H1 (cell line): ENCODE measurements at regions not wholly inside any gene's neighbourhood (a gene's known extent, or its start where the extent isn't known, plus 50 kb on each side); places are given as distances from the start of the nearest gene placed in this dataset.

Source experiments
- CTCF ChIA-PET: fragments of 300-600 bp; sonication (Branson Sonifier 250); formaldehyde crosslinking; loops from one replicate; lab custom pipeline; 2021; ENCODE audit not compliant: partially characterized antibody; lab: Charles Lee
- POLR2A ChIA-PET: fragments of 300-600 bp; sonication (Branson Sonifier 250); formaldehyde crosslinking; loops from one replicate; lab custom pipeline; 2021; ENCODE audit warnings: inconsistent platforms; ENCODE audit not compliant: partially characterized antibody; lab: Charles Lee
- DNase-seq, 2 experiments: peaks; one replicate each; pipeline versions ENCODE4 v3.0.0 to v3.0.0-alpha.2; 2010 to 2022; ENCODE audit warnings: low spot score in 2 of 2, low read depth in 1 of 2, mixed read lengths in 1 of 2
- FAIRE-seq: peaks from 2 replicates; lab custom pipeline; 2011; peaks lifted over from hg19 to GRCh38; lab: Jason Lieb, UNC
- H2AFZ ChIP-seq: 2 replicates; pipeline ENCODE4 v1.8.1; 2012; ENCODE audit warnings: low read length, inconsistent platforms
- H2AK5ac ChIP-seq: 2 replicates; pipeline ENCODE4 v1.6.1; 2013; ENCODE audit warnings: low read depth, low read length
- H2BK120ac ChIP-seq: replicated peaks from 2 replicates; pipeline ENCODE3; 2013; ENCODE audit warnings: low read depth, low read length, inconsistent platforms
- H2BK12ac ChIP-seq: 2 replicates; pipeline ENCODE4 v1.6.1; 2013; ENCODE audit warnings: low read depth, low read length
- H2BK15ac ChIP-seq: 2 replicates; pipeline ENCODE4 v1.6.1; 2013; ENCODE audit warnings: low read length
- H2BK20ac ChIP-seq: 2 replicates; pipeline ENCODE4 v1.6.1; 2013; ENCODE audit warnings: low read length
- H2BK5ac ChIP-seq: 2 replicates; pipeline ENCODE4 v1.6.1; 2013; ENCODE audit warnings: low read depth, low read length
- H3K14ac ChIP-seq: 2 replicates; pipeline ENCODE4 v1.6.1; 2013; ENCODE audit warnings: inconsistent platforms; ENCODE audit not compliant: insufficient read length
- H3K18ac ChIP-seq: 2 replicates; pipeline ENCODE4 v1.6.1; 2013; ENCODE audit warnings: low read length; ENCODE audit errors: extremely low read depth
- H3K23ac ChIP-seq: 2 replicates; pipeline ENCODE4 v1.6.1; 2013; ENCODE audit warnings: inconsistent platforms; ENCODE audit not compliant: insufficient read length
- H3K23me2 ChIP-seq: 2 replicates; pipeline ENCODE4 v1.6.1; 2013; ENCODE audit warnings: low read depth, low read length
- H3K27ac ChIP-seq: 2 replicates; pipeline ENCODE4 v1.6.1; 2011; ENCODE audit warnings: low read depth, low read length, inconsistent platforms
- H3K27me3 ChIP-seq, 4 experiments: replicated peaks in 1 of 4; 1 replicate in 1 of 4; 2 replicates in 3 of 4; pipeline versions ENCODE4 v1.6.1 to v1.8.1; 2011 to 2013; ENCODE audit warnings: low read length in 3 of 4, mild to moderate bottlenecking in 3 of 4, inconsistent platforms in 2 of 4, mixed read lengths in 2 of 4, moderate library complexity in 1 of 4; ENCODE audit not compliant: control insufficient read depth in 3 of 4, insufficient read depth in 3 of 4; ENCODE audit errors: extremely low read depth in 1 of 4
- H3K36me3 ChIP-seq, 4 experiments: 2 replicates each; pipeline versions ENCODE4 v1.6.1 to v1.8.1; 2011 to 2013; ENCODE audit warnings: mild to moderate bottlenecking in 4 of 4, low read length in 3 of 4, moderate library complexity in 2 of 4, control low read depth in 1 of 4, inconsistent platforms in 1 of 4; ENCODE audit not compliant: insufficient read depth in 4 of 4, control insufficient read depth in 2 of 4
- H3K4ac ChIP-seq: replicated peaks from 2 replicates; pipeline ENCODE3; 2013; ENCODE audit warnings: low read length, low read depth, mixed read lengths, inconsistent platforms; ENCODE audit not compliant: insufficient read length
- H3K4me1 ChIP-seq, 4 experiments: replicated peaks in 1 of 4; 1 replicate in 1 of 4; 2 replicates in 3 of 4; pipeline versions ENCODE4 v1.6.1 to v1.8.1; 2011 to 2013; ENCODE audit warnings: low read length in 3 of 4, inconsistent platforms in 2 of 4, mixed read lengths in 1 of 4; ENCODE audit not compliant: insufficient read depth in 4 of 4, control insufficient read depth in 3 of 4
- H3K4me2 ChIP-seq, 2 experiments: 2 replicates each; pipeline versions ENCODE4 v1.6.1 to v1.8.1; 2011 to 2013; ENCODE audit warnings: low read depth in 2 of 2, low read length in 2 of 2, control low read depth in 1 of 2, inconsistent platforms in 1 of 2, mild to moderate bottlenecking in 1 of 2; ENCODE audit not compliant: insufficient read depth in 1 of 2
- H3K4me3 ChIP-seq, 4 experiments: fragments of 200-600, 300-600 bp in 1 of 4; sonication (generic), shearing (Covaris generic), sonication (Bioruptor Twin) in 1 of 4; 2 replicates each; pipeline versions ENCODE4 v1.5.1 to v1.8.1; 2011 to 2016; ENCODE audit warnings: low read length in 4 of 4, low read depth in 3 of 4, control low read depth in 2 of 4, inconsistent platforms in 2 of 4, mild to moderate bottlenecking in 2 of 4, mixed read lengths in 1 of 4, moderate library complexity in 1 of 4; ENCODE audit not compliant: insufficient read depth in 2 of 4; ENCODE audit errors: extremely low read depth in 1 of 4
- H3K56ac ChIP-seq: replicated peaks from 2 replicates; pipeline ENCODE3; 2013; ENCODE audit warnings: low read depth, mild to moderate bottlenecking, mixed read lengths, low read length, inconsistent platforms; ENCODE audit not compliant: insufficient read length
- H3K79me1 ChIP-seq: 2 replicates; pipeline ENCODE4 v1.6.1; 2013; ENCODE audit warnings: low read depth, low read length, control low read depth
- H3K79me2 ChIP-seq, 2 experiments: 2 replicates each; pipeline versions ENCODE4 v1.6.1 to v1.8.1; 2012 to 2013; ENCODE audit warnings: low read length in 2 of 2, mild to moderate bottlenecking in 2 of 2, inconsistent platforms in 1 of 2; ENCODE audit not compliant: insufficient read depth in 2 of 2, control insufficient read depth in 1 of 2
- H3K9ac ChIP-seq, 4 experiments: replicated peaks in 1 of 4; 1 replicate in 1 of 4; 2 replicates in 3 of 4; pipeline versions ENCODE4 v1.6.1 to v1.8.1; 2011 to 2013; ENCODE audit warnings: low read depth in 3 of 4, low read length in 3 of 4, control low read depth in 2 of 4, mild to moderate bottlenecking in 2 of 4, moderate library complexity in 2 of 4, inconsistent platforms in 1 of 4; ENCODE audit errors: extremely low read depth in 1 of 4
- H3K9me3 ChIP-seq, 2 experiments: 2 replicates each; pipeline versions ENCODE4 v1.6.1 to v1.8.1; 2012 to 2013; ENCODE audit warnings: mild to moderate bottlenecking in 2 of 2, moderate library complexity in 2 of 2, control low read depth in 1 of 2, inconsistent platforms in 1 of 2, low read depth in 1 of 2, low read length in 1 of 2, mixed read lengths in 1 of 2; ENCODE audit not compliant: insufficient read depth in 2 of 2
- H4K20me1 ChIP-seq, 2 experiments: replicated peaks in 1 of 2; 2 replicates each; pipeline versions ENCODE3 to v1.8.1; 2011 to 2013; ENCODE audit warnings: inconsistent platforms in 2 of 2, low read length in 2 of 2, mild to moderate bottlenecking in 1 of 2; ENCODE audit not compliant: insufficient read depth in 2 of 2, control insufficient read depth in 1 of 2
- H4K5ac ChIP-seq: 2 replicates; pipeline ENCODE4 v1.6.1; 2013; ENCODE audit warnings: low read length, low read depth, mixed read lengths, inconsistent platforms; ENCODE audit not compliant: insufficient read length
- H4K8ac ChIP-seq: 2 replicates; pipeline ENCODE4 v1.8.0; 2013; ENCODE audit warnings: mild to moderate bottlenecking, moderate library complexity, low read length, inconsistent platforms; ENCODE audit not compliant: insufficient read depth; ENCODE audit errors: extremely low read depth
- H4K91ac ChIP-seq: replicated peaks from 2 replicates; pipeline ENCODE3; 2013; ENCODE audit warnings: low read length, mixed read lengths, inconsistent platforms; ENCODE audit not compliant: insufficient read length
- ASH2L ChIP-seq: fragments of 200-600, 300-600 bp; sonication (generic); IDR thresholded peaks from one replicate; pipeline ENCODE4 v1.7.1; 2017; ENCODE audit warnings: low read length
- CBX8 ChIP-seq: fragments of 300-800, 300-1000 bp; sonication (generic); IDR thresholded peaks from 2 replicates; pipeline ENCODE4 v1.7.1; 2016; ENCODE audit warnings: low read depth, low read length, borderline replicate concordance
- CTBP2 ChIP-seq: IDR thresholded peaks from 2 replicates; pipeline ENCODE4 v1.7.0; 2011; ENCODE audit warnings: borderline replicate concordance, mild to moderate bottlenecking, moderate library complexity, mixed read lengths, low read length; ENCODE audit not compliant: insufficient read depth, insufficient read length
- GABPA ChIP-seq: IDR thresholded peaks from 2 replicates; pipeline ENCODE4 v1.6.1; 2011; ENCODE audit warnings: mild to moderate bottlenecking, low read length, moderate library complexity, borderline replicate concordance; ENCODE audit not compliant: insufficient read depth
- POLR2AphosphoS5 ChIP-seq: IDR thresholded peaks from 2 replicates; pipeline ENCODE4 v1.6.1; 2011; ENCODE audit warnings: low read depth, low read length
- RAD21 ChIP-seq, 2 experiments: IDR thresholded peaks in 1 of 2; conservative IDR thresholded peaks in 1 of 2; 2 replicates each; pipeline ENCODE4 v1.6.1; 2011; ENCODE audit warnings: low read depth in 2 of 2, low read length in 2 of 2, improper control_type of control experiment in 1 of 2, inconsistent platforms in 1 of 2, mild to moderate bottlenecking in 1 of 2, moderate library complexity in 1 of 2
- SIX5 ChIP-seq: IDR thresholded peaks from 2 replicates; pipeline ENCODE4 v1.6.1; 2011; ENCODE audit warnings: mild to moderate bottlenecking, low read depth, low read length
- SP1 ChIP-seq: IDR thresholded peaks from 2 replicates; pipeline ENCODE4 v1.6.1; 2011; ENCODE audit warnings: low read depth, low read length
- SRF ChIP-seq: IDR thresholded peaks from 2 replicates; pipeline ENCODE4 v1.6.1; 2011; ENCODE audit warnings: mild to moderate bottlenecking, low read depth, low read length, moderate library complexity
- SUZ12 ChIP-seq: fragments of 200-600 bp; sonication (generic); IDR thresholded peaks from 2 replicates; pipeline ENCODE4 v1.6.1; 2012; ENCODE audit warnings: mild to moderate bottlenecking, inconsistent platforms, low read length, moderate library complexity, mixed read lengths
- USF2 ChIP-seq: IDR thresholded peaks from 2 replicates; pipeline ENCODE4 v1.6.1; 2011; ENCODE audit warnings: low read length, improper control_type of control experiment
- WGBS, 2 experiments: shearing (Covaris generic) in 1 of 2; methylation state at CpG; one replicate each; pipeline versions ENCODE4 v1.1.6 to v1.1.7; 2013 to 2015; ENCODE audit warnings: low lambda C conversion rate in 2 of 2, mixed read lengths in 2 of 2, inconsistent platforms in 1 of 2, low coverage in 1 of 2, missing lambda C conversion rate in 1 of 2; ENCODE audit not compliant: insufficient replicate concordance in 2 of 2, insufficient coverage in 1 of 2, insufficient read length in 1 of 2; ENCODE audit errors: extremely low coverage in 1 of 2, missing lambda C conversion rate in 1 of 2; 5-methylcytosine and 5-hydroxymethylcytosine counted together

GRCh38 chr12:116365606-116366455 lies 88.3 kb upstream of the MED13L start:
- H2AFZ ChIP-seq = no peak overlapping the region
- ChIA-PET POLR2A (interaction anchor here (0.7 to 1.6 kb wide), 4 partner anchors 11 to 140 kb away, joined by 3 to 5 read pairs (median 4); partner anchors contain the start of gene MED13L), CTCF (no interaction called here)
- WGBS, 2 experiments = 85% methylated on average over 17 of the region's 17 CpGs; no CpG with 5 or more reads in 1 of the 2 experiments
- no peak overlapping the region for H4K8ac ChIP-seq
- no peak overlapping the region for H2BK5ac ChIP-seq
- no peak overlapping the region for H3K27ac ChIP-seq
- no peak overlapping the region for H3K14ac ChIP-seq
- H3K23me2 ChIP-seq = no peaks in the 10 kb centered on the region
- no peak overlapping the region for H3K23ac ChIP-seq
- no peak overlapping the region; the same call in 1 of the 2 replicates for H2BK15ac ChIP-seq
- no peak overlapping the region for H3K56ac ChIP-seq
- no peak overlapping the region for H4K5ac ChIP-seq
- H2BK20ac ChIP-seq = no peak overlapping the region
- no peak overlapping the region for H3K18ac ChIP-seq
- H4K91ac ChIP-seq = no peak overlapping the region
- H3K9ac ChIP-seq = no peak overlapping the region
- H3K27me3 ChIP-seq = peaks cover 0 to 2% (median 0%) of the 10 kb centered on the region in 4 experiments; a peak in 1 of 7 replicates
- H2BK120ac ChIP-seq = no peak overlapping the region
- no peaks in the 10 kb centered on the region for H3K79me2 ChIP-seq
- peak overlapping the region; percentile 45; the same call in 1 of the 2 replicates for H2BK12ac ChIP-seq
- H3K4me2 ChIP-seq = no peak overlapping the region
- no peaks in the 10 kb centered on the region for H4K20me1 ChIP-seq
- no peak overlapping the region for H3K4ac ChIP-seq
- 0 out of 2 replicates have a peak overlapping the region, but pooled peaks have one; percentile 5 for H2AK5ac ChIP-seq
- H3K4me3 ChIP-seq = no peak overlapping the region
- H3K9me3 ChIP-seq = no peaks in the 10 kb centered on the region
- H3K36me3 ChIP-seq = no peaks in the 10 kb centered on the region
- no peak for DNase-seq
- no peak for FAIRE-seq
- H3K79me1 ChIP-seq = no peaks in the 10 kb centered on the region
- no peaks in the 10 kb centered on the region for H3K4me1 ChIP-seq
- TF ChIP-seq CBX8 (no peak), SRF (no peak), RAD21 (IDR thresholded peaks at IDR 0.05 in 1 of 2, conservative IDR thresholded peaks at IDR 0.05 in 1 of 2; ENCODE audit: low read depth in 2 of 2, low read length in 2 of 2) (no peak), SP1 (no peak), ASH2L (no peak), GABPA (no peak), CTBP2 (no peak), SIX5 (no peak), USF2 (no peak), POLR2AphosphoS5 (no peak), SUZ12 (no peak)
